Duodenal mucosa (tissue), 2 donors: ENCODE measurements at regions not wholly inside any gene's neighbourhood (a gene's known extent, or its start where the extent isn't known, plus 50 kb on each side); places are given as distances from the start of the nearest gene placed in this dataset.
"Not testable (repeated sequence)": the region's sequence is repeated elsewhere in the genome, so short reads cannot be mapped to it uniquely, and the experiment has no call there.

Source experiments
- H3K27ac ChIP-seq: one replicate; pipeline ENCODE4 v1.7.0; 2013; ENCODE audit warnings: low read depth, low read length
- H3K27me3 ChIP-seq, 2 donors: one replicate each; pipeline ENCODE4 v1.7.0; 2013; ENCODE audit warnings: low read length in 2 of 2, control low read depth in 1 of 2; ENCODE audit not compliant: insufficient read depth in 2 of 2, control insufficient read depth in 1 of 2
- H3K36me3 ChIP-seq, 2 donors: one replicate each; pipeline ENCODE4 v1.7.0; 2013; ENCODE audit warnings: low read length in 2 of 2, control low read depth in 1 of 2; ENCODE audit not compliant: insufficient read depth in 2 of 2, control insufficient read depth in 1 of 2
- H3K4me1 ChIP-seq, 2 donors: one replicate each; pipeline ENCODE4 v1.7.0; 2013; ENCODE audit warnings: low read length in 2 of 2, control low read depth in 1 of 2; ENCODE audit not compliant: insufficient read depth in 2 of 2, control insufficient read depth in 1 of 2
- H3K4me3 ChIP-seq, 2 donors: one replicate each; pipeline ENCODE4 v1.7.0; 2013; ENCODE audit warnings: low read length in 2 of 2, low read depth in 1 of 2
- H3K9ac ChIP-seq, 2 donors: one replicate each; pipeline ENCODE4 v1.7.0; 2013; ENCODE audit warnings: low read length in 2 of 2, low read depth in 1 of 2
- H3K9me3 ChIP-seq, 2 donors: one replicate each; pipeline ENCODE4 v1.7.0; 2013; ENCODE audit warnings: low read length in 2 of 2, control low read depth in 1 of 2; ENCODE audit not compliant: control insufficient read depth in 1 of 2

DNA sequence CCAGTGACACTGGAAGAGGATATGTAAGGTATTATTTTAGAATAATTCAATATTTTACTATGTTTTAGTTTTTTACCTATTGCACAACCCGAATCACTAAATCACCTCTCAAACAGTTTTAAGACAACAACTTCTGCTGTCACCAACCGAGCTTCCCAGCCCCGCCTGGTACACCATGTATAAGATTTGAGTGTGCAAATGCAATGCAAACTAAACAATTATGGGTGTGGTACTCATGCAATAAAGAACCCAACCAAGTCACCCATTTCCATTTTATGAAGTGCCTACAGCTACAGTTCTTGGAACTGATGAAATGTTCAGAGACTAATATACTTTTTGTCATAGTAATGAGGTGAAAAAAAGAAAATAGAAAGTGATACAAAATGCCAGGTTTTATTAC, 256.2 kb downstream of the TAFA4 start:
- no peaks in the 10 kb centered on the region for H3K4me1 ChIP-seq
- H3K27me3 ChIP-seq: no peaks in the 10 kb centered on the region
- no peaks in the 10 kb centered on the region for H3K9me3 ChIP-seq
- no peaks in the 10 kb centered on the region for H3K36me3 ChIP-seq
- H3K27ac ChIP-seq: no peak overlapping the region
- no peak overlapping the region for H3K4me3 ChIP-seq
- H3K9ac ChIP-seq: no peak overlapping the region

DNA sequence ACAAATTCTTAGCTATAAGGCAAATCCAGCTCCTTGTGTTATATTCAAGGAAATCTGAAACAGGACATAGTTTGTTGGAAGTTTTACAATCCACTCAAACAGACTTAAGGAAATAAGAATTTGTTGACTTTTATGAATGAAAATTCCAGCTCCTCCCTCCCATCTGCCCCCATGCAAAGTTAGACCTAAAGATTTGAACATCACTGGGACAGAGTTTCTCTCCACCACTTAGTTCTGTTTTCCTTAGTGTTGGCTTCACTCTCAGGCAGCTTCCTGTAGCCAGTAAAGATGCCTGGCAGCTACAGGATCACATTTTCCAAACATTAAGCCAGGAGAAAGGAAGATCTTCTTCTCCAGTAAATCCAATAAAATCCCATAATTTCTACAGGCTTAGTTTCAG, 265.0 kb downstream of the TAFA4 start:
- Histone ChIP-seq H3K27me3 (no peaks in the 10 kb centered on the region), H3K4me3 (no peak overlapping the region), H3K27ac (no peak overlapping the region), H3K4me1 (no peaks in the 10 kb centered on the region), H3K9ac (no peak overlapping the region), H3K36me3 (no peaks in the 10 kb centered on the region), H3K9me3 (no peaks in the 10 kb centered on the region)

DNA sequence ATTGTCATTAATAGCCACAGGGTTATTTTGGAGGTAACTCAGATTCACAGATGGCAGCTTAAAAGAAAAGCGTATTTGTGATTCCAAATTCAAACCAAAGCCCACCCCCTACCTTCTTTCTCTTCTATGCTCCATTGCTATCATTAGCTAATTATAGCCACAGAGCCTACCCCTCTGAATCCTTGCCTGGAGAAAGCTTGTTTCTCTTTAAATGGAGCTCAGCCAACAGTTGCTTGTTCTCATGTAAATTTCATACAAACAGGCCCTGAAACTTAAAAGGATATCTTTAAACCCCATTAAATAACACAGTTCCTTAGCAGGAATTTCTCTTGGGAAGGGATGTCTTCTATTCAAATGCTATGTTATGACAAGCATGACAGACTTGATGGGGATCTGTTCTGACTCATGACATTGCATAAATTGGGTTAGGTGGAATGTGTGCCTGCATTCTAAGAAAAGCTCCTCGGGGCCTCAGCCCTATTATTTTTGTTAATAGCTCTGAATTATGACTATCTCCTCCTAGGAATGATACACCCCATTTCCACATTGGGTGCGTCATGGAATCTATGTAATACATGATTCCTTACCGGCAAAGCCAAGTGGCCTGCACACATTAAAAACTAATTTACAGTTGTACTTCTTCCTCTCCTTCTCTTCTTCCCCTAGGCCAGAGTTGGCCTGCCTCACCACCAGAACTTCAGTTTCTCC, 265.8 kb downstream of the TAFA4 start:
- H3K4me3 ChIP-seq: no peak overlapping the region

DNA sequence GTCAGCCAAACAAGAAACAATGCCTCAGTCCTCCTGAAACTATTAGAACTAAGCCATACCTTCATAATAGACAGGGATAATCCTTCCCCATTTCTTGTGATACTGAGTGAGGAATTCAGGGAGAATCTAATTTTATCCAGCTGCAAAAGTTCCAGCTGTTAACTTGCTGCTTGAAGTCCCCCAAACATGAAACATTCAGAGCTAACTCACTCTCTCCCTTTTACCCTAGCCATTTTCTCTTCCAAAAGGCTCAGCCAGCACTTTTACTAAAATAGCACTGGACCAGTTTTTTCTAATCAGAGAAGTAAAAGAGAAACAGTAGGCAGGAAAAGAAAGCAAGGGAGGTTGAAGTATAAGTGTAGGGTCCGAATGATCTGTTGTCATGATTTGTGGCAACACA, 268.1 kb downstream of the TAFA4 start:
- Histone ChIP-seq H3K4me3 (no peak overlapping the region), H3K36me3 (no peaks in the 10 kb centered on the region), H3K27ac (no peak overlapping the region), H3K9ac (no peak overlapping the region), H3K27me3 (no peaks in the 10 kb centered on the region), H3K9me3 (no peaks in the 10 kb centered on the region), H3K4me1 (no peaks in the 10 kb centered on the region)

More for the DNA sequence above, 265.8 kb downstream of the TAFA4 start:
- no peak overlapping the region for H3K9ac ChIP-seq
- no peaks in the 10 kb centered on the region for H3K9me3 ChIP-seq
- no peaks in the 10 kb centered on the region for H3K4me1 ChIP-seq
- no peaks in the 10 kb centered on the region for H3K27me3 ChIP-seq
- no peak overlapping the region for H3K27ac ChIP-seq
- no peaks in the 10 kb centered on the region for H3K36me3 ChIP-seq

DNA sequence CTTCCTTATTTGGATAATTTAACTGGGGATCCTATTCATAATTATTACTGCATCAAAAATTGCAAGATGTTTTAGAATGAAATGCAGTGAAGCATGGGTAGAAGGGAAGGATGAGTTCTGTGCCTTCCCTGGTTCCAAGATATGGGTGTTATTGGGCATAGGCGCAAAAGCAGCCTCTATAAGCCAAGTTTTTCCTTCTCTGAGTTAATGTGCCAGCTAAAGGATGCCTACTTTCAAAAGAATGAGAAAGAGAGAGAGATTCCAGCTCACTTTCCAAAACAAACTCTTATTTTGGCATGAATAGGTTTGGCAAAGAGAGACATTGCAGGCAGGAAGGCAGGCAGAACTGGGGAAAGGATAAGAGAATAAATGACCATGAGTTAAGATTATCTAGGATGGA, 270.2 kb downstream of the TAFA4 start:
- no peaks in the 10 kb centered on the region for H3K27me3 ChIP-seq

DNA sequence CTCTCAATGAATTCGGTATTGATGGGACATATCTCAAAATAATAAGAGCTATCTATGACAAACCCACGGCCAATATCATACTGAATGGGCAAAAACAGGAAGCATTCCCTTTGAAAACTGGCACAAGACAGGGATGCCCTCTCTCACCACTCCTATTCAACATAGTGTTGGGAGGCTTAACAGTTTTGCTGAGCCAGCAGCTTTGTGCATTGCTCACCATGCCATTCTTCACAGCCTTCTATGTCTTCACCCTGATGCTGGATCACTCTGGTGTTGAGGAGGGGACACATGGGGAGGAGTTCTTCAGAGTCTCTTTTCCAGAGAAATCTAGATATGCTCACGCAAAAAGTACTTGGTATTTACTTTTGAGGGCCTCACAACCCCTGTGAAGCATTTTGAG, 281.7 kb downstream of the TAFA4 start:
- H3K9me3 ChIP-seq, H3K27me3 ChIP-seq, H3K4me1 ChIP-seq, H3K4me3 ChIP-seq, H3K36me3 ChIP-seq, H3K9ac ChIP-seq, H3K27ac ChIP-seq: not testable (repeated sequence)

More for the DNA sequence above, 270.2 kb downstream of the TAFA4 start:
- H3K9ac ChIP-seq: no peak overlapping the region
- no peaks in the 10 kb centered on the region for H3K36me3 ChIP-seq
- no peak overlapping the region for H3K4me3 ChIP-seq
- H3K27ac ChIP-seq: no peak overlapping the region
- H3K9me3 ChIP-seq: no peaks in the 10 kb centered on the region
- H3K4me1 ChIP-seq: no peaks in the 10 kb centered on the region

DNA sequence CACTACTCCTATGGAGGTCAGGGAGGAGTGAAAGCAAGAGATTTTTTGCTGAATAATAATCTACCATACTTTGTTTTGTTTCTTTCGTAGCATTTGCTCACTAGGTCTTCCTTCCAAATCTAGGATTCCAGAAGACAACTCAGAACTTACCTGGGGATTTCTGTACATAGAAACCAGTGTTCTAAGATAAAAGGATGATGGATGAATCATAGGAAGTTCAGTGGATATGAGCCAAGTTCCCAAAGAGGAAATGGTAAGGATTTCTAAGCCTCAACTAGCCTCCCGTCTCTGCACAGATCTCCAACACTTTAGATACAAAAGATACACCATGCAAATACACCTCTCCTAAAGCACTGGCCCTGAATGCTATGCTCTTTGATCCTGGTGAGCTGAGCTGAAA, 283.9 kb downstream of the TAFA4 start:
- H3K9me3 ChIP-seq: no peaks in the 10 kb centered on the region
- no peaks in the 10 kb centered on the region for H3K4me1 ChIP-seq
- no peak overlapping the region for H3K9ac ChIP-seq
- H3K27me3 ChIP-seq: no peaks in the 10 kb centered on the region
- H3K36me3 ChIP-seq: no peaks in the 10 kb centered on the region
- no peak overlapping the region for H3K27ac ChIP-seq
- H3K4me3 ChIP-seq: no peak overlapping the region

DNA sequence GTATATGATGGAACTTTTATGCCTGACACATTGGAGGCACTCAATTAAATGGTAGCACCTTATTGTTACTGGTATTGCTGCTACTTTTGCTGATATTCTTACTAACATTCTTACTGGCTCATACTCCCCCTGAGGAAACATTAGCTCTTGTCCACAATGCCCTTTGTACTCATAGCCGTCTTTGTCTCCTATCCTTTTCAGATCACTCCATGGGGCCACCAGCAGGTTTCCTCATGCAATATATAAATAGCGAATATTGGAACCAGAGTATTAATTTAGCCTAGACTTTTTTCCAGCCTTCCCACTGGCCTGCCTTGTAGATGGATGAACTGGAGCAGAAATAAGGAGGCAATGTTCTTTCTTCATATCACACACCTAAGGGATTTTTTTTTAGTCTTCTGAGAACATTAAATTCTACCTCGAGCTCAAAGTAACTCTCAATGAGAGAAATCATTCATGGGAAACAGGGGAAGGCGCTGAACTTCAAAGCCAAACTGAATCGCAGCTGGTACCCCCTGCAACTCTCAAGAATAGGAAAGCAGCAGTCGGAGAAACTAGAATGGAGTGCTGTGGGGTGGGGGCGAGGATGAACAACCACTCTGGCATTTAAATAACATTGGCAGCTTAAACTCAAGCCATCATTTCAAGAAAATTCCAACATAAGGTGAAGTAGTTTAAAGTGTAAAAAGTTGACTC, 300.3 kb downstream of the TAFA4 start:
- Histone ChIP-seq H3K27me3 (no peaks in the 10 kb centered on the region), H3K27ac (no peak overlapping the region), H3K9me3 (no peaks in the 10 kb centered on the region), H3K9ac (no peak overlapping the region), H3K4me3 (no peak overlapping the region), H3K4me1 (no peaks in the 10 kb centered on the region), H3K36me3 (no peaks in the 10 kb centered on the region)

DNA sequence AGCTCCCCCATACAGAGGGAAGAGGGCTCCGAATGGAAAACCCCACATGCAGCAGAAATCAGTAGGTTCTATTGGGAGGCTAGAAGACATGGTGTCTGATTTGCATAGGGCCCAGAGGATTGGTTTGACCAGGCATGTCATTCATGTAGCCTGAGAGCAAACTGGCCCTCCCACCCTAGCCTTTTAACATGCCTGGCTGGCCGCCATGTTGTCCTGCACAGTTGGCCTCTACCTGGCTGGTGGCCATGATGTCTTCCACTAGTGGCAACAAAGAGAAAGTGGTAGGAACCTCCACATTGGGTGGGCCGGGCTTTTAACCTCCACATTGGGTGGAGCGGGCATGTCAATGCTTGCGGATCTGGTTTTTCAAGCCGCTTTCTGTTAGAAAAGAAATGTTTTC, 312.1 kb downstream of the TAFA4 start:
- H3K4me1 ChIP-seq: no peaks in the 10 kb centered on the region
- no peaks in the 10 kb centered on the region for H3K36me3 ChIP-seq
- H3K9me3 ChIP-seq: no peaks in the 10 kb centered on the region
- H3K27me3 ChIP-seq: no peaks in the 10 kb centered on the region
- H3K9ac ChIP-seq: no peak overlapping the region
- H3K27ac ChIP-seq: no peak overlapping the region
- no peak overlapping the region for H3K4me3 ChIP-seq

DNA sequence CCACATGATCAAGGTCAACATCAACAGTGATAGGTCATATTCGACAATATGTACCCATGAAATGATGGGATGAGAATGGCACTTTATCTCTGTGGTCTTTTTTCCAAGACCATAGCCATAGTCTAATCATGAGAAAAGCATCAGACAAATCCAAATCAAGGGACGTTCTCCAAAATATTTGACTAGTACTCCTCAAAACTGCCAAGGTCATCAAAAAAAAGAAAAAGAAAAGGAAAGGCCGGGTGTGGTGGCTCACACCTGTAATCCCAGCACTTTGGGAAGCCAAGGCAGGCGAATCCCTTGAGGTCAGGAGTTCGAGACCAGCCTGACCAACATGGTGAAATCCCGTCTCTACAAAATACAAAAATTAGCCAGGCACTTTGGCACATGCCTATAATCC, 318.3 kb downstream of the TAFA4 start:
- H3K27ac ChIP-seq: no peak overlapping the region
- no peaks in the 10 kb centered on the region for H3K4me1 ChIP-seq

More for the DNA sequence above, 318.3 kb downstream of the TAFA4 start:
- Histone ChIP-seq H3K9ac (no peak overlapping the region), H3K9me3 (no peaks in the 10 kb centered on the region), H3K4me3 (no peak overlapping the region), H3K27me3 (no peaks in the 10 kb centered on the region), H3K36me3 (no peaks in the 10 kb centered on the region)
